ENCODE measurements at regions not wholly inside any gene's neighbourhood (a gene's known extent, or its start where the extent isn't known, plus 50 kb on each side); places are given as distances from the start of the nearest gene placed in this dataset.

GRCh38 chr3:13249664-13250390 is 170.3 kb downstream of the NUP210 start:
- H3K27ac ChIP-seq: no peak overlapping the region
- H3K9ac ChIP-seq: no peak overlapping the region
- no peaks in the 10 kb centered on the region for H3K79me2 ChIP-seq
- H3K36me3 ChIP-seq (ENCODE audit: control insufficient read depth, insufficient read depth, low read length): no peaks in the 10 kb centered on the region
- no peak overlapping the region for H2AFZ ChIP-seq
- H3K9me3 ChIP-seq (ENCODE audit: control insufficient read depth, low read length): no peaks in the 10 kb centered on the region
- H3K4me1 ChIP-seq: no peaks in the 10 kb centered on the region
- no peak overlapping the region for H3K4me3 ChIP-seq (ENCODE audit: low read depth, low read length)
- H3K27me3 ChIP-seq (ENCODE audit: control insufficient read depth, insufficient read depth, low read length): no peaks in the 10 kb centered on the region
- TF ChIP-seq CTCF (IDR thresholded peaks at IDR 0.05): no peak
- H3K4me2 ChIP-seq (ENCODE audit: low read length): no peak overlapping the region

GRCh38 chr3:13248640-13249039 is 171.5 kb downstream of the NUP210 start:
- Histone ChIP-seq H3K36me3 (ENCODE audit: control insufficient read depth, insufficient read depth, low read length) (no peaks in the 10 kb centered on the region), H3K4me3 (ENCODE audit: low read depth, low read length) (no peak overlapping the region), H3K79me2 (no peaks in the 10 kb centered on the region), H3K27ac (no peak overlapping the region), H3K9ac (no peak overlapping the region), H3K4me2 (ENCODE audit: low read length) (no peak overlapping the region), H3K27me3 (ENCODE audit: control insufficient read depth, insufficient read depth, low read length) (no peaks in the 10 kb centered on the region), H2AFZ (no peak overlapping the region), H3K9me3 (ENCODE audit: control insufficient read depth, low read length) (no peaks in the 10 kb centered on the region), H3K4me1 (no peaks in the 10 kb centered on the region)
- TF ChIP-seq CTCF (IDR thresholded peaks at IDR 0.05): no peak

GRCh38 chr3:13245615-13245978 is 172.4 kb upstream of the IQSEC1 start:
- Histone ChIP-seq H3K27ac (no peak overlapping the region), H3K79me2 (no peaks in the 10 kb centered on the region), H3K9me3 (ENCODE audit: control insufficient read depth, low read length) (no peaks in the 10 kb centered on the region), H3K4me3 (ENCODE audit: low read depth, low read length) (no peak overlapping the region), H3K4me2 (ENCODE audit: low read length) (no peak overlapping the region), H3K27me3 (ENCODE audit: control insufficient read depth, insufficient read depth, low read length) (no peaks in the 10 kb centered on the region), H2AFZ (no peak overlapping the region), H3K4me1 (no peaks in the 10 kb centered on the region), H3K36me3 (ENCODE audit: control insufficient read depth, insufficient read depth, low read length) (no peaks in the 10 kb centered on the region), H3K9ac (no peak overlapping the region)
- no peak for TF ChIP-seq CTCF (IDR thresholded peaks at IDR 0.05)

GRCh38 chr3:13243586-13243985 is 170.4 kb upstream of the IQSEC1 start:
- H3K4me2 ChIP-seq (ENCODE audit: low read length): no peak overlapping the region
- no peaks in the 10 kb centered on the region for H3K36me3 ChIP-seq (ENCODE audit: control insufficient read depth, insufficient read depth, low read length)
- H3K27ac ChIP-seq: no peak overlapping the region
- no peak overlapping the region for H3K9ac ChIP-seq
- H3K4me1 ChIP-seq: no peaks in the 10 kb centered on the region
- no peak overlapping the region for H3K4me3 ChIP-seq (ENCODE audit: low read depth, low read length)
- no peak for TF ChIP-seq CTCF (IDR thresholded peaks at IDR 0.05)
- no peaks in the 10 kb centered on the region for H3K27me3 ChIP-seq (ENCODE audit: control insufficient read depth, insufficient read depth, low read length)
- H3K9me3 ChIP-seq (ENCODE audit: control insufficient read depth, low read length): no peaks in the 10 kb centered on the region
- no peak overlapping the region for H2AFZ ChIP-seq
- no peaks in the 10 kb centered on the region for H3K79me2 ChIP-seq

- no peak overlapping the region for H2AFZ ChIP-seq
- no peaks in the 10 kb centered on the region for H3K79me2 ChIP-seq
- H3K27me3 ChIP-seq (ENCODE audit: control insufficient read depth, insufficient read depth, low read length): no peaks in the 10 kb centered on the region
- no peak overlapping the region for H3K4me2 ChIP-seq (ENCODE audit: low read length)
- TF ChIP-seq CTCF (IDR thresholded peaks at IDR 0.05): no peak
- no peak overlapping the region for H3K27ac ChIP-seq
- no peak overlapping the region for H3K4me3 ChIP-seq (ENCODE audit: low read depth, low read length)
- no peaks in the 10 kb centered on the region for H3K36me3 ChIP-seq (ENCODE audit: control insufficient read depth, insufficient read depth, low read length)
- H3K9me3 ChIP-seq (ENCODE audit: control insufficient read depth, low read length): no peaks in the 10 kb centered on the region
- H3K4me1 ChIP-seq: no peaks in the 10 kb centered on the region
- H3K9ac ChIP-seq: no peak overlapping the region
These were observed 169.1 kb upstream of the IQSEC1 start for GRCh38 chr3:13242364-13242737.

All from parathyroid adenoma (tissue), 2 donors.